SK-N-SH treated with all-trans-retinoic acid at 6 μM for 48 hours (cell line): ENCODE measurements at regions not wholly inside any gene's neighbourhood (a gene's known extent, or its start where the extent isn't known, plus 50 kb on each side); places are given as distances from the start of the nearest gene placed in this dataset.

Experiments
- ARNTL ChIP-seq: fragments of 450-650 bp; formaldehyde crosslinking; IDR thresholded peaks from 2 replicates; pipeline ENCODE4 v1.5.0; 2020; ENCODE audit warnings: low read depth, mild to moderate bottlenecking, moderate library complexity, borderline replicate concordance
- ZC3H10 ChIP-seq: fragments of 250-450 bp; sonication (Bioruptor Pico); IDR thresholded peaks from 2 replicates; pipeline ENCODE4 v1.5.1; 2021; ENCODE audit warnings: mild to moderate bottlenecking, moderate library complexity
- ZNF565 ChIP-seq: fragments of 450-650 bp; formaldehyde crosslinking; conservative IDR thresholded peaks from 2 replicates; pipeline ENCODE4 v1.5.0; 2020; ENCODE audit warnings: low read depth, mild to moderate bottlenecking, moderate library complexity
- ZNF8 ChIP-seq: fragments of 450-650 bp; formaldehyde crosslinking; IDR thresholded peaks from 2 replicates; pipeline ENCODE4 v1.5.0; 2020; ENCODE audit warnings: mild to moderate bottlenecking, moderate library complexity
- TF ChIP-seq, protein P1 (sequence below): fragments of 250-450 bp; sonication (Bioruptor Pico); IDR thresholded peaks from 2 replicates; pipeline ENCODE4 v1.8.0; 2020; ENCODE audit warnings: mild to moderate bottlenecking, moderate library complexity, borderline replicate concordance

DNA sequence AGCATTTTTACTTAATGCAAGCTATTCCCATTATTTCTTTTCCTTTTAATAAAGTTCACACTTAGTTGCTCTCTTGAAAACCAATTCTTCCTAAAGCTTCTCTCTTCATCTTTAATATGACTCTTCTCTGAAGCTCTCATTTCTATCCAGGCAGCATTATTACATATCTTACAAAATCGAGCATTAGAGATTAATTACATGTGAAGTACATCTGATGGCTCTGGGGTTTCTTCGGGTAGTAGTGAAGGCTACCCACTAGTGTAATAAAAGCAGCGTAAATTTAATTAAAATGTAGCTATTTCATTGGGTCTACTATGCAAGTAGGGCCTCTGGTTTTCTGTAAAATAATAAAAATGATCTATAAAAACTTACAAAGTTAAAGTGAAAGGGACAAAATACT is 513.6 kb upstream of the DPH6 start:
- TF ChIP-seq ZNF8 (no peak), ZC3H10 (CRISPR knock-in tag) (no peak), ARNTL (CRISPR knock-in tag) (no peak), ZNF565 (CRISPR knock-in tag) (no peak)
- TF ChIP-seq, protein P1, sequence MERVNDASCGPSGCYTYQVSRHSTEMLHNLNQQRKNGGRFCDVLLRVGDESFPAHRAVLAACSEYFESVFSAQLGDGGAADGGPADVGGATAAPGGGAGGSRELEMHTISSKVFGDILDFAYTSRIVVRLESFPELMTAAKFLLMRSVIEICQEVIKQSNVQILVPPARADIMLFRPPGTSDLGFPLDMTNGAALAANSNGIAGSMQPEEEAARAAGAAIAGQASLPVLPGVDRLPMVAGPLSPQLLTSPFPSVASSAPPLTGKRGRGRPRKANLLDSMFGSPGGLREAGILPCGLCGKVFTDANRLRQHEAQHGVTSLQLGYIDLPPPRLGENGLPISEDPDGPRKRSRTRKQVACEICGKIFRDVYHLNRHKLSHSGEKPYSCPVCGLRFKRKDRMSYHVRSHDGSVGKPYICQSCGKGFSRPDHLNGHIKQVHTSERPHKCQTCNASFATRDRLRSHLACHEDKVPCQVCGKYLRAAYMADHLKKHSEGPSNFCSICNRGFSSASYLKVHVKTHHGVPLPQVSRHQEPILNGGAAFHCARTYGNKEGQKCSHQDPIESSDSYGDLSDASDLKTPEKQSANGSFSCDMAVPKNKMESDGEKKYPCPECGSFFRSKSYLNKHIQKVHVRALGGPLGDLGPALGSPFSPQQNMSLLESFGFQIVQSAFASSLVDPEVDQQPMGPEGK (CRISPR knock-in tag) = no peak
